GM18505 (cell line): ENCODE measurements at regions not wholly inside any gene's neighbourhood (a gene's known extent, or its start where the extent isn't known, plus 50 kb on each side); places are given as distances from the start of the nearest gene placed in this dataset.

Experiments used
- ATAC-seq: cut with Tn5 transposase; IDR thresholded peaks from one replicate; pipeline ENCODE4 v1.9.1; 2021; ENCODE audit not compliant: unreplicated experiment
- POLR2A ChIP-seq: IDR thresholded peaks from 4 replicates; pipeline ENCODE4 v1.6.1; 2011; ENCODE audit warnings: borderline replicate concordance; ENCODE audit not compliant: insufficient read depth, insufficient read length; ENCODE audit errors: extremely low read depth

- no peak for TF ChIP-seq POLR2A
- ATAC-seq, result no peak
Observed at GRCh38 chr4:77327151-77327550, 170.1 kb downstream of the CCNG2 start.

DNA sequence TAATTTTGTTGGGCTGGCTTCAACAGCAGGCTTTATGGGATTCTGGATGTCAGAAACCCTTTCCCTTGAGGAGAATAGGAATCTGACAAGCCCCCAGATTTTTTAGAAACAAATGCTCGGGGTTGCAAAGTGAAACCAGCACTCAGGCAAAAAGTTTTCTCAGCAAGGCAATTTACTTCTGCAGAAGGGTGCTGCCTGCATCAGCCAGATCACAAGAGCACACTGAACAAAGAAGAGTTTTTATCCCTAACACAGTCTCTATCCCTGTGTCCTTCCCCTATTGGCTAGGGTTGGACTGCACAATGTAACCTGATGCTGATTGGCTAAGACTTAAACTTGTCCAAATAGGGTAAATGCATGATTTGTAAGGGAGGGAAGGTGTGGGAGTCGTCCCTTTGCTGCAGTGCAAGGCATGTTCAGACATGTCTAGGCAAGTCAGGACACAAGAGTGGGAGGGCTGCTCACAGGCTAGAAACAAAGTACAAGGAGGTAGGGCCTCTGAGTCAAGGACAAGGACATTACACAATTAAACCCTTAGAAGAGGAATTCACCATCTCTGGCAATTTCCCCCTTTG, 175.8 kb downstream of the CCNG2 start:
- no peak for ATAC-seq
- TF ChIP-seq POLR2A, result no peak

- no peak for ATAC-seq
- no peak for TF ChIP-seq POLR2A
Observed at GRCh38 chr4:77336411-77337142, 179.6 kb downstream of the CCNG2 start.

- no peak for TF ChIP-seq POLR2A
- no peak for ATAC-seq
Observed at GRCh38 chr4:77342170-77342810, 185.3 kb downstream of the CCNG2 start.

- TF ChIP-seq POLR2A, result no peak
- no peak for ATAC-seq
Observed at GRCh38 chr4:77344001-77344400, 187.0 kb downstream of the CCNG2 start.

GRCh38 chr4:77344784-77345183, 187.8 kb downstream of the CCNG2 start:
- ATAC-seq, result no peak

GRCh38 chr4:77347351-77347966, 190.5 kb downstream of the CCNG2 start:
- ATAC-seq, result peak; percentile 69
- TF ChIP-seq POLR2A, result no peak

More at GRCh38 chr4:77344784-77345183, 187.8 kb downstream of the CCNG2 start:
- TF ChIP-seq POLR2A, result no peak

DNA sequence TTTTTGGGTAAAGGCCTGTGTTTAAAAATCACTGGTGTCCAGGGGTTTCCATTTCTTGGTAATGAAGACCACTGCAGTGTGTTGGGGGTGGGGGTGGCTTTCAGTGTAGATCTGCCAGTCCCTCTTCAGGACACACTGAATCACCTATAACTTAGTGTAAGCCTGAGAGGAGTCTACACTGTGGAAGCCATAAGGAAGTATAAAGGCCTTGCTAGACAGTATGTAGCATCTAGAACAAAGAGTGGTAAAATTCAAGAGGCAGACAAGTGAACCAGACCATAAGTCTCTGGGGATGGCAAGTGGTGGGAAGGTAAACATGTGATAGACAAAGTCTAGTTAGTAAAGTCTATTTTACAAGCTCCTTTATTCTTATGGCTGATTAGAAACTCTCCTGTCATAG, 191.8 kb downstream of the CCNG2 start:
- TF ChIP-seq POLR2A, result no peak
- ATAC-seq, result no peak

GRCh38 chr4:77349364-77349763, 192.4 kb downstream of the CCNG2 start:
- ATAC-seq, result no peak
- TF ChIP-seq POLR2A, result no peak

DNA sequence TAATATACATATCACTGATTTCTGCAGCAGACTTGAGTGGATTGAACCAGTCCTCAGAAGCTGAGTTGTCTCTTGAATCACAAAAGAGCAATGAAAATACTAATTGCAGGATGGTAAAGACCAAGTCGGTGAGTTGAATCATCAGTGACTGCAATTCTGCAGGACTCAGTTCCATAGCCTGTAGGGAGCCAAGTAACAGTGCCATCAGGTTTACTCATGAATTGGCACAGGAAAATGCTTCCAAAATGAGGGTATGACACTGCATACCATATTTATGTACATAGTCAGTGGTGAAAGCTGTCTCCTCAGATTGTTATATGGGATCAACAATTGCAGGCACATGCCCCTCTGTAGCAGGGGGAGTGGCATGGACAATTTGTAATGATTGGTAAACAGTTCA, 192.8 kb downstream of the CCNG2 start:
- TF ChIP-seq POLR2A, result no peak
- ATAC-seq, result no peak

- no peak for TF ChIP-seq POLR2A
- ATAC-seq, result no peak
Observed at GRCh38 chr4:77352192-77352591, 195.2 kb downstream of the CCNG2 start.

DNA sequence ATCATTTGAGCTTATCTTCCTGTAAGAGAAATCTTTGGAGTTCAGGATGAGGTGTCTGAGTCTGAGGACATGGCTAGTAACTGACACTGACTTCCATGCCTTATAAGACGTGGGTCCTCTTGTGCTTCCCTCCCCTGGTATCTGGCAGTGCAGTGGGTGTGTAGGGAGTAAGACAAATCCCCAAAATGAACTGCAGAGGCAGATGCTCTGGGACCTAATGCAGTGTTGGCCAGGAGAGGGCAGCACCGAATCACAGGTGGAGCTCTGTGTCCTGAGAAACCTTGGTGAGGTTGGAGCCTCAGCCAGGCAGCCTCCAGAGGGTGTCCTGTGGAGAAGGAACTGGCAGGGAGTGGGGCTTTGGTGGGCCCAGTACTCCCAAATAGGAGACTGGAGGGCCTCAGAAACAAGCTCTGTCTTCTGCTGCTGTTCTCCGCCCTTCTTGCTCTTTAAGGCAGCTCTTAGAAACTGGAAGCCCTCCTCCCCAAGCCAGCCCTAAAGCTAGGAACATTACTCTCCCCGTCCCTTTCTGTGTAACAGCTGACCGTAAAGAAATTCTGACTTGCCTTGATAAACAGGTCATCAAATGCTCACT, 196.8 kb downstream of the CCNG2 start:
- ATAC-seq, result peak; percentile 44

GRCh38 chr4:77354550-77354949, 197.5 kb downstream of the CCNG2 start:
- peak; percentile 68 for ATAC-seq

More at GRCh38 chr4:77354550-77354949, 197.5 kb downstream of the CCNG2 start:
- no peak for TF ChIP-seq POLR2A
